Urinary bladder (tissue), 3 donors: ENCODE measurements at regions not wholly inside any gene's neighbourhood (a gene's known extent, or its start where the extent isn't known, plus 50 kb on each side); places are given as distances from the start of the nearest gene placed in this dataset.

Source experiments
- DNase-seq: peaks from one replicate; pipeline ENCODE4 v3.0.0-alpha.2; 2015; ENCODE audit errors: extremely low spot score
- H3K27ac ChIP-seq: one replicate; pipeline ENCODE4 v1.5.1; 2013; ENCODE audit warnings: low read depth, mild to moderate bottlenecking, moderate library complexity
- H3K36me3 ChIP-seq: one replicate; pipeline ENCODE4 v1.6.1; 2013; ENCODE audit warnings: mild to moderate bottlenecking, moderate library complexity; ENCODE audit not compliant: insufficient read depth
- H3K4me1 ChIP-seq: one replicate; pipeline ENCODE4 v1.6.1; 2013; ENCODE audit warnings: mild to moderate bottlenecking, moderate library complexity; ENCODE audit not compliant: insufficient read depth
- H3K4me3 ChIP-seq: one replicate; pipeline ENCODE4 v1.5.1; 2013; ENCODE audit warnings: low read depth, low read length
- WGBS: extraction: QIAGEN DNeasy Blood & Tissue Kit; methylation state at CpG from one replicate; pipeline ENCODE4 v1.1.7; 2013; 5-methylcytosine and 5-hydroxymethylcytosine counted together
- donor health status: healthy with polysubstance abuse.
- donor health status: healthy.

DNA sequence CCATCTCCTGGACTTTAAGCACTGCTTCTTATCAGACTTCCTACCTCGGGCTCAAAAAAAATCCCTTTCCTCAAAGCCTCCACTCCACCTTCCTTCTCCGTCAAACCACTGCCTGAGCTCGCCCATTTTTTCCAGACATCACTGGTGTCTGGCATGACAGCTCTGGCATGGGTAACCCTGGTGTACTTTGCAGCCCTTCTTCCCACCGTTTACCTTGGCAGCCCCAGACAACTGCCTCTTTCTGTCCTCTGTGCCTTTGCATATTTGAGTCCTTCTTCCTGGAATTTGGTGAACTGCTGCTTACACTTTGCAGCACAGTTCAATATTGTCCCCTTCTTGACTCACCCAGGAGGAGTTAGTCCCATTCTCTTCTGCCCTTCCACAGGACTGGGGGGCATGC lies 144.6 kb upstream of the TBX20 start:
- no peaks in the 10 kb centered on the region for H3K36me3 ChIP-seq
- WGBS, result 69% methylated on average over 4 of the region's 4 CpGs

DNA sequence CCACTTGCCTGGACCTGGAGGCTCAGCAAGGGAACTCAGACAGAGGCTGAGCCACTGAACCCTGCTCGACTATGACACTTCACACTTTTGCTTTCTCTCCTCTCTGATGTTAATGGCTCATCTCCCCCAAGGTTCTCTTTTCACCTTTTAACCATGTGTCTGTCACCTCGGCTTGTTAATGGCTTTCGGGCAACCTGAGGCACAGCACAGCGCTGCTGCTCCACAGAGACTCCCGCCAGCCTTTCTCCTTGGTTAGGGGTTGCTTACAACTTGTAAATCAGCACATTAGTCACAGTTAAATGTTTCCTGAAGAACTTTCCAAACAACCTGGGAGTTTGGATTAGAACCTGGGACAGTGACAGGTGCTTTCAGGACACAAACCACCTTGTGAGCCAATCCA lies 136.2 kb upstream of the TBX20 start:
- Histone ChIP-seq H3K4me3 (no peak overlapping the region), H3K4me1 (no peaks in the 10 kb centered on the region), H3K27ac (no peak overlapping the region), H3K36me3 (no peaks in the 10 kb centered on the region)
- 82% methylated on average over 5 of the region's 5 CpGs for WGBS
- no peak for DNase-seq

More for the DNA sequence above, 144.6 kb upstream of the TBX20 start:
- no peak overlapping the region for H3K4me3 ChIP-seq
- H3K4me1 ChIP-seq, result no peaks in the 10 kb centered on the region
- no peak for DNase-seq
- no peak overlapping the region for H3K27ac ChIP-seq

DNA sequence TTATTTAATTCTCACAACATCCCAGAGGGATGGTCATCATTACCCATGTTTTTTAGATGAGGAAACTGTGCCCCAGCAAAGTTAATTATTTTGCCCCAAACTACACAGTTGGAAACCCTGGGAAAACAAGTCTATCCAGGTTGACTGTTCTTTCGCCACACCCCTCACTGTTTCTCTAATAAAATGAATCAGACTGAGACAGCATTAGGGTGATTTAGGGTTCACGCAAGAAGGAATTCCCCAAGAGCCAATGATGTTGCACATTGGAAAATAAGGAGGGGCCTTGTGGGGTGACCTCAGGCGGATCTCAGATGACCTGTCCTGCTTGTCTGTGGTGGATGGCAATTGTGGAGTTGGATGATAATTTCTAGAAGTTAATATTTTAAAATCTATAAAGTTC lies 135.7 kb upstream of the TBX20 start:
- Histone ChIP-seq H3K27ac (no peak overlapping the region), H3K36me3 (no peaks in the 10 kb centered on the region), H3K4me3 (no peak overlapping the region), H3K4me1 (no peaks in the 10 kb centered on the region)
- DNase-seq, result no peak
- WGBS, result 90% methylated on average over 3 of the region's 3 CpGs

GRCh38 chr7:35386816-35387706 lies 133.2 kb upstream of the TBX20 start:
- 33% methylated on average over 12 of the region's 12 CpGs for WGBS
- H3K36me3 ChIP-seq, result no peaks in the 10 kb centered on the region
- no peak overlapping the region for H3K27ac ChIP-seq
- no peak overlapping the region for H3K4me3 ChIP-seq
- DNase-seq, result no peak
- no peaks in the 10 kb centered on the region for H3K4me1 ChIP-seq

GRCh38 chr7:35386082-35386815 lies 132.3 kb upstream of the TBX20 start:
- no peak for DNase-seq
- WGBS, result 95% methylated on average over 8 of the region's 8 CpGs
- no peaks in the 10 kb centered on the region for H3K36me3 ChIP-seq
- no peaks in the 10 kb centered on the region for H3K4me1 ChIP-seq
- no peak overlapping the region for H3K4me3 ChIP-seq
- no peak overlapping the region for H3K27ac ChIP-seq

DNA sequence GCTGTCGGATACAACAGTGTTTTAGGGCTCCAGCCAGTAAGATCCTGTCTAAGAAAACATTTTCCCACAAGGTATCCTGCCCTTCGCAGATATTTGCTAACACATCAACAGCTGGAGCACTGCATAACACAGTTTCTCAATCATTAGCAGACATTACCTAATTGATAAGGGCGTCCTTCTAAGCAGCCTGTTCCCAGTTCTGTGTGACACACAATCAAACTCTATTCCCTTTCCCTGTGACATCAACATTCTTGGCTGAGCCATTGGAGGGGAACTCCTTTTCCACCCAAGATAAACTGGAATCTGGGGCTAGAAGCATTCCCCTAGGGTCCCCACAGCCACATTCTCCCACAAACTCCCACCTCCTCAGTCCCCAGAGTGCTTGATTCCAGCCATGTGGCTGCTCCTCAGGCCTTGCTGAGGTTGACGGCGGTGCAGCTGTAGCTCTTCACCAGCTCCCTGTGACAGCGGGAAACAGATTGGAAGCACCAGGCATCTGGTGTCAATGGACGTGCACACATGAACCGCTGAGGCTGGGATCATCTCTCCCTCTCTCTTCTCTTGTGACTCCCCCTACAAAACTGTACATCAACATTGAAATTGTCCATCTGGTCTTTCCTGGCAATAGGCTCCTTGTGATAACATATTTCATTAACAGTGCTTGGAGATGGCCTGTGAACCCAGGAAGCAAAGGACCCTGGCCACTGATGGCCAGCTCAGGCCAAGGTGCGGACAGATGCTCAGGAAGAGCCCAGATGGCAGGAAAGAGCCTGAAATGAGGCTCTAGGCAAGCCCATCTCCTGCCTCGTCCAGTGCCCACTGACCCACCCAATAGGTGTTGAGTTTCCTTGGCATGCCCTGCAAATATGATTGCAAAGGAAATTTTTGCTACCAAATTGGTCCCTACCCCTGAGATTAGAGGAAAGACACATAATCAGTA lies 131.1 kb upstream of the TBX20 start:
- 79% methylated on average over 10 of the region's 10 CpGs for WGBS

DNA sequence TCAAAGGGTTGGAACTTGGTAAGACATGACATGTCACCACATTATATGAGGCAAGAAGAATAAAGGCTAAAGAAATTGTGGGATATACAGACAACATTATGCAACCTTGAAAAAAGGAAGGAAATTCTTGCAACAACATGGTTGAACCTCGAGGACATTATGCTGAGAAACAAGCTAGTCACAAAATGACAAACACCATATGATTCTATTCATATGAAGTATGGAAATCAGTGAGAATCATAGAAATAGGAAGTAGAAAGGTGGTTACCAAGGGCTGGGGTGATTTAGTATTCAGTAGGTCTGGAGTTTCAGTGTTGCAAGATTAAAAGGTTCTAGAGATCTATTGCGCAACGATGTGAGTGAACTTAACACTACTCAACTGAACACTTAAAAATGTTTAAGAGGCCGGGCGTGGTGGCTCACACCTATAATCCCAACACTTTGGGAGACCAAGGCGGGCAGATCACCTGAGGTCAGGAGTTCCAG lies 126.9 kb upstream of the TBX20 start:
- no peak for DNase-seq
- no peaks in the 10 kb centered on the region for H3K36me3 ChIP-seq
- WGBS, result 94% methylated on average over 6 of the region's 6 CpGs
- H3K4me1 ChIP-seq, result no peaks in the 10 kb centered on the region
- H3K27ac ChIP-seq, result no peak overlapping the region
- H3K4me3 ChIP-seq, result no peak overlapping the region

More for the DNA sequence above, 131.1 kb upstream of the TBX20 start:
- Histone ChIP-seq H3K4me1 (no peaks in the 10 kb centered on the region), H3K27ac (no peak overlapping the region), H3K36me3 (no peaks in the 10 kb centered on the region), H3K4me3 (no peak overlapping the region)
- no peak for DNase-seq

DNA sequence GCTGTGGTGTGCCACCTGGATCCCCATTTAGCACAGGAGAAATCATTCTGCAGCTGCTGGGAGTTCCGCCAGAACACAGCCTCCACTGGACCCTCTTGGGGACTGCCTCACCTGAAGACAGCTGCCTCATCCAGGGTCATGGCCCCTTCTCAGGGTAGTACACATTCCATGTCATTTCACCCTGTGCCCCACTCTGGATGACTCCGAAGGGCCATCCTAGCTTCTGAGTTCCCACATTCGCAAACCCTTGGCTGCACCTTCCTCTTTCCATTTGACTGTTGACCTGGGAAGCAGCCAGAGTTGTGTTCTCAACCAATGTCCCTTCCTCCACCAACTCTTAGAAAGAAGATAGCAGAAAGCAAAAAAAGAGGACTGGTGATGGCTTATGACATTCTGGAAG lies 125.6 kb upstream of the TBX20 start:
- no peak overlapping the region for H3K4me3 ChIP-seq
- no peaks in the 10 kb centered on the region for H3K4me1 ChIP-seq
- 90% methylated on average over 3 of the region's 3 CpGs for WGBS
- no peak overlapping the region for H3K27ac ChIP-seq
- no peaks in the 10 kb centered on the region for H3K36me3 ChIP-seq
- no peak for DNase-seq

DNA sequence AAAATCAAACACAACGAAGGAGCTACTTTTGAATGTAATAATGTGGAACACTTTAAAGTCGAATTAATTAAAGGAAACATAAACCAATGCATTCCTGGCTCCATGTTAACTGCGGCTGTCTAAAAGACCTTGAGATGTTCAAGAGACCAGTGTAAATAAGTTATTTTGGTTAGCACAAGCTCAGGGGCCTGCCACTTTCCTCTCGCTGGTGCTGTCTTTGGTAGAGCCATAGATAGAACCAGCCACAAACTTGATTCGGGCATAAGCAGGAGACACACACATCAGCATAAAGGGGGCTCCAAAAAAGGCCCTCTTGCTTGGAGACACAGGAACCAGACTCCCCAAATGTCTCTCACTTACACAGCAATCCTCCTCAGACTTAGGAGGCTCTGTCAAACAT lies 121.6 kb upstream of the TBX20 start:
- Histone ChIP-seq H3K36me3 (no peaks in the 10 kb centered on the region), H3K4me3 (no peak overlapping the region), H3K4me1 (no peaks in the 10 kb centered on the region), H3K27ac (no peak overlapping the region)
- no peak for DNase-seq
- WGBS, result 47% methylated on average over 5 of the region's 5 CpGs

GRCh38 chr7:35374858-35375257 lies 121.0 kb upstream of the TBX20 start:
- no peaks in the 10 kb centered on the region for H3K36me3 ChIP-seq
- 40% methylated on average over 13 of the region's 13 CpGs for WGBS
- DNase-seq, result no peak
- H3K27ac ChIP-seq, result no peak overlapping the region
- no peaks in the 10 kb centered on the region for H3K4me1 ChIP-seq
- no peak overlapping the region for H3K4me3 ChIP-seq

DNA sequence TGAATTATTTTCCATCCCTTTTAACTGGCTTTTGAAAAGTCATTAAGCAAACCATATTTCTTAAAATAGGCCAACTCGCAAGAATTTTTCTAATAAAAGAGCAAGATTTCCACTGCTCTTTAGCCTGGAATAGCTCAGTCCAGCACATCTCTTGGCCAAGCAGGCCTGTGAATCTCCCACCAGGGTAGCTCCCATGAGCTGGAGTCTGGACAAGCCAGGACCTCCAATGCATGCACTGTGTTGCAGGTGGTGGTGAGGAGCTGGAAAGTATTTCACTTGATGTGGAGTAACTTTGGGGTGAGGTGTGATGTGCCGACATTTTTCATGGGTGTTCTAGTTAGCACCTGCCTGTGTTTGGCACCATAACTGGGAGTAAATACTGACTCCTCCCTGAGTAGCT lies 117.3 kb upstream of the TBX20 start:
- no peak for DNase-seq
- H3K4me1 ChIP-seq, result no peaks in the 10 kb centered on the region
- WGBS, result 95% methylated on average over 2 of the region's 2 CpGs

GRCh38 chr7:35370687-35371086 lies 116.8 kb upstream of the TBX20 start:
- no peaks in the 10 kb centered on the region for H3K36me3 ChIP-seq
- no peak overlapping the region for H3K4me3 ChIP-seq
- no peaks in the 10 kb centered on the region for H3K4me1 ChIP-seq
- 62% methylated on average over 2 of the region's 2 CpGs for WGBS
- H3K27ac ChIP-seq, result no peak overlapping the region
- no peak for DNase-seq

More for the DNA sequence above, 117.3 kb upstream of the TBX20 start:
- Histone ChIP-seq H3K36me3 (no peaks in the 10 kb centered on the region), H3K27ac (no peak overlapping the region), H3K4me3 (no peak overlapping the region)
